Loucy (cell line): ENCODE measurements at regions not wholly inside any gene's neighbourhood (a gene's known extent, or its start where the extent isn't known, plus 50 kb on each side); places are given as distances from the start of the nearest gene placed in this dataset.
"Not testable (repeated sequence)": the region's sequence is repeated elsewhere in the genome, so short reads cannot be mapped to it uniquely, and the experiment has no call there.

Experiments
- EZH2phosphoT487 ChIP-seq: fragments of 200-600 bp; IDR thresholded peaks from 2 replicates; pipeline ENCODE4 v1.6.1; 2018; ENCODE audit warnings: antibody characterized with exemption, mild to moderate bottlenecking, moderate library complexity, borderline replicate concordance
- TF ChIP-seq, protein P1 (sequence below): fragments of 200-600 bp; sonication (generic); conservative IDR thresholded peaks from 2 replicates; pipeline ENCODE4 v1.5.1; 2014; ENCODE audit warnings: mild to moderate bottlenecking, antibody characterized with exemption, low read length

DNA sequence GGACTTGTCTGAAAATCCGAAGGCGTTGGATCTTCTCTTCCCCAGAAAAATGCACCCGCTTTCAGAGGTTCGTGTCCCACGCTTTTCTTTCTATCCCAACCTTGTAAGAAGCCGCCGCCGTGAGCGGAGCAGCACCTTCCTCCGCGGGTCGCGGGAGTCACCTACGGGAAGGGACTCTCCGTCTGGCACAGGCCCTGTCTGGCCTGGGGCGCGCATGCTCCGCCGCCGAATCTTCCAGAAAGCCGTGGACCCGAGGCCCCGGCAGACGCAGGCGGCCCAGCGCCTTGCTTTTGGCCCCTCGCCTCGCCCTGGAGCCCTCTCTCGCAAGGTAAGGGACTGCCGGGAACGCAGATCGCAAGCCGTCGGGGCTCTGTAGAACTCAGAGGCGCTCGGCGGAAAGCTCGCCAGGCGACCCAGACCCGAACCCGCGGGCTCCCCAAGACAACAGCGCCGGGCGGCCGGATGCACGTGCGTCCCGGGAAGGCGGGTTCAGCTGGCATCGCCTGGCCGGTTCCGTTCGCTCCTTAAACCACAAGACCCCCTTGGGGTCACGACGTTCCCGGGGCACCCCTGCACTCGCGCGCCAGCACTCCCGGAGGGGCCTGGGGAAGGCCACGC, 4055.2 kb upstream of the TPTE start:
- TF ChIP-seq, protein P1, sequence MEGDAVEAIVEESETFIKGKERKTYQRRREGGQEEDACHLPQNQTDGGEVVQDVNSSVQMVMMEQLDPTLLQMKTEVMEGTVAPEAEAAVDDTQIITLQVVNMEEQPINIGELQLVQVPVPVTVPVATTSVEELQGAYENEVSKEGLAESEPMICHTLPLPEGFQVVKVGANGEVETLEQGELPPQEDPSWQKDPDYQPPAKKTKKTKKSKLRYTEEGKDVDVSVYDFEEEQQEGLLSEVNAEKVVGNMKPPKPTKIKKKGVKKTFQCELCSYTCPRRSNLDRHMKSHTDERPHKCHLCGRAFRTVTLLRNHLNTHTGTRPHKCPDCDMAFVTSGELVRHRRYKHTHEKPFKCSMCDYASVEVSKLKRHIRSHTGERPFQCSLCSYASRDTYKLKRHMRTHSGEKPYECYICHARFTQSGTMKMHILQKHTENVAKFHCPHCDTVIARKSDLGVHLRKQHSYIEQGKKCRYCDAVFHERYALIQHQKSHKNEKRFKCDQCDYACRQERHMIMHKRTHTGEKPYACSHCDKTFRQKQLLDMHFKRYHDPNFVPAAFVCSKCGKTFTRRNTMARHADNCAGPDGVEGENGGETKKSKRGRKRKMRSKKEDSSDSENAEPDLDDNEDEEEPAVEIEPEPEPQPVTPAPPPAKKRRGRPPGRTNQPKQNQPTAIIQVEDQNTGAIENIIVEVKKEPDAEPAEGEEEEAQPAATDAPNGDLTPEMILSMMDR, result not testable (repeated sequence)
- not testable (repeated sequence) for TF ChIP-seq EZH2phosphoT487
